Testis (tissue), 2 donors: ENCODE measurements at regions not wholly inside any gene's neighbourhood (a gene's known extent, or its start where the extent isn't known, plus 50 kb on each side); places are given as distances from the start of the nearest gene placed in this dataset.
"Not testable (repeated sequence)": the region's sequence is repeated elsewhere in the genome, so short reads cannot be mapped to it uniquely, and the experiment has no call there.

Experiments
- DNase-seq: peaks from one replicate; pipeline ENCODE4 v3.0.0-alpha.2; 2019
- H3K27ac ChIP-seq, 2 donors: fragments of 200-600 bp; sonication (generic); one replicate each; pipeline ENCODE4 v1.5.1; 2019
- H3K27me3 ChIP-seq: fragments of 200-600 bp; sonication (generic); one replicate; pipeline ENCODE4 v1.5.1; 2019
- H3K36me3 ChIP-seq: fragments of 200-600 bp; sonication (generic); one replicate; pipeline ENCODE4 v1.5.1; 2017; ENCODE audit warnings: low read depth; ENCODE audit errors: missing control alignments
- H3K4me1 ChIP-seq: fragments of 200-600 bp; sonication (generic); one replicate; pipeline ENCODE4 v1.5.1; 2019
- H3K4me3 ChIP-seq, 2 donors: fragments of 200-600 bp; sonication (generic); one replicate each; pipeline ENCODE4 v1.5.1; 2017 to 2019
- H3K9me3 ChIP-seq: fragments of 200-600 bp; sonication (generic); one replicate; pipeline ENCODE4 v1.5.1; 2017
- POLR2A ChIP-seq: fragments of 450-650 bp; IDR thresholded peaks from one replicate; pipeline ENCODE4 v1.6.1; 2017; ENCODE audit warnings: antibody characterized with exemption, mild to moderate bottlenecking, moderate library complexity
- WGBS, 2 donors: methylation state at CpG; one replicate each; pipeline ENCODE4 v1.1.5; 2018; 5-methylcytosine and 5-hydroxymethylcytosine counted together
- intact Hi-C: fragments of 100-400 bp; cut with DNase I; formaldehyde crosslinking; loops from one replicate; pipeline ENCODE4 v1.15.1; 2023; ENCODE audit warnings: low total_unique reads
- TF ChIP-seq, protein P1 (sequence below), 3 experiments: fragments of 450-650 bp in 2 of 3; fragments of 200-600 bp in 1 of 3; sonication (generic) in 1 of 3; IDR thresholded peaks; one replicate each; pipeline ENCODE4 v1.5.1; 2016 to 2019; ENCODE audit warnings: antibody characterized with exemption in 3 of 3, mild to moderate bottlenecking in 2 of 3, moderate library complexity in 1 of 3

DNA sequence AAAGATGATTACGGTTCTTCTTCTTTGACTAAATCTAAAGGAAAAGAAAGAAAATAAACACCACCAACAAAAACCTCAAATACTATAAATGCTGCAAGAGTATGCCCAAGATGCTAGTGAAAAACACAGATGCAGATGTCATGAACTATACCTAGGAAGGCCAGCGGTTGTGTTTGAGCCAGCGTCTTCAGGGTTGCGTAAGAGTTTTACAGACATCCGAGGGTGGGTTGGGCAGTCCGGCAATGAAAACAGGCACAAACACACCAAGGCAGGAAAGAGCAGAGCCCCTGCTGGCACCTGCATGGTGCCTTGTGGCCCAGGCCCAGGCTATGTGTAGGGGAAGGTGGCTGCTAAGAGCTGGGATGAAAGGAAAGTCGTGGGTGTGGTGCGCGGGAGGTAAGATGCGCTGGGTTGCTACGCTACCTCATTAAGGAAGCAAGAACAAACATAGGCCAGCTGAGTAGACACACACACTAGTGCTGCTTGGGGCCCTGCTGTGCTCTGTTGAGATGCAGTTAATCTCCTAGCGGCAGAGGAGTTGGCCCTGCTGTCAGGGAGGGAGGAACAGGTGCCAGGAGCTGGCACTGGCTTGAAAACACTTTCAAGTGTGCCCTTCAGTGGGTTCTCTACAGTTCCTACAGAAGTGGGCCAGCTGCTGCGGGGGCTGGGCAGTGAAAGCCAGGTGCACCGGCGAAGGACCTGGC is 170.2 kb upstream of the PLN start:
- no peak overlapping the region for H3K27ac ChIP-seq
- no peaks in the 10 kb centered on the region for H3K36me3 ChIP-seq
- no peaks in the 10 kb centered on the region for H3K27me3 ChIP-seq
- 76 to 80% methylated on average over 15 of the region's 15 CpGs for WGBS, 2 donors
- intact Hi-C loops = no loop called here
- DNase-seq = no peak
- H3K9me3 ChIP-seq = no peaks in the 10 kb centered on the region
- H3K4me1 ChIP-seq = peaks cover 2% of the 10 kb centered on the region
- TF ChIP-seq POLR2A = no peak
- TF ChIP-seq, protein P1, sequence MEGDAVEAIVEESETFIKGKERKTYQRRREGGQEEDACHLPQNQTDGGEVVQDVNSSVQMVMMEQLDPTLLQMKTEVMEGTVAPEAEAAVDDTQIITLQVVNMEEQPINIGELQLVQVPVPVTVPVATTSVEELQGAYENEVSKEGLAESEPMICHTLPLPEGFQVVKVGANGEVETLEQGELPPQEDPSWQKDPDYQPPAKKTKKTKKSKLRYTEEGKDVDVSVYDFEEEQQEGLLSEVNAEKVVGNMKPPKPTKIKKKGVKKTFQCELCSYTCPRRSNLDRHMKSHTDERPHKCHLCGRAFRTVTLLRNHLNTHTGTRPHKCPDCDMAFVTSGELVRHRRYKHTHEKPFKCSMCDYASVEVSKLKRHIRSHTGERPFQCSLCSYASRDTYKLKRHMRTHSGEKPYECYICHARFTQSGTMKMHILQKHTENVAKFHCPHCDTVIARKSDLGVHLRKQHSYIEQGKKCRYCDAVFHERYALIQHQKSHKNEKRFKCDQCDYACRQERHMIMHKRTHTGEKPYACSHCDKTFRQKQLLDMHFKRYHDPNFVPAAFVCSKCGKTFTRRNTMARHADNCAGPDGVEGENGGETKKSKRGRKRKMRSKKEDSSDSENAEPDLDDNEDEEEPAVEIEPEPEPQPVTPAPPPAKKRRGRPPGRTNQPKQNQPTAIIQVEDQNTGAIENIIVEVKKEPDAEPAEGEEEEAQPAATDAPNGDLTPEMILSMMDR (IDR thresholded peaks at IDR 0.05) = no peak
- H3K4me3 ChIP-seq = no peak overlapping the region

DNA sequence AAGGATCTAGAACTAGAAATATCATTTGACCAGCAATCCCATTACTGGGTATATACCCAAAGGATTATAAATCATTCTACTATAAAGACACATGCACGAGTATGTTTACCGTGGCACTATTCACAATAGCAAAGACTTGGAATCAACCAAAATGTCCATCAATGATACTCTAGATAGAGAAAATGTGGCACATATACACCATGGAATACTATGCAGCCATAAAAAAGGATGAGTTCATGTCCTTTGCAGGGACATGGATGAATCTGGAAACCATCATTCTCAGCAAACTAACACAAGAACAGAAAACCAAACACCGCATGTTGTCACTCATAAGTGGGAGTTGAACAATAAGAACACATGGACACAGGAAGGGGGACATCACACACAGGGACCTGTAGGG is 167.5 kb upstream of the PLN start:
- H3K4me3 ChIP-seq = not testable (repeated sequence)

DNA sequence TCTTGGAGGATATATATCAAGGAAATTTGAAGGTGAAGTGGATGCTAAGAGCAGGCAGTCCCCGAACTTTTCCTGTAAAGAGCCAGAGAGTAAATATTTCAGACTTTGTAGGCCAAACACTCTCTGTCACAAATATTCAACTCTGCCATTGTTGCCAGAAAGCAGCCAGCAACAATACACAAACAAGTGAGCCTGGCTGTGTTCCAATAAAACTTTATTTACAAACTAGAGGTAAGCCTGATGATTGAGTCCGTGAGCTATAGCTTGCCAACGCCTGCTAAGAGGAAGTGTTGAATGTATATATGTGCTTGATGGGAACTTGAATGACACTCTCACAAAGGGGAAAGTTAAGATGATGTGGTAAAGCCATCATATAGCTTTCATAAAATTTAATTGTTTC is 166.0 kb upstream of the PLN start:
- intact Hi-C loops = no loop called here
- H3K4me1 ChIP-seq = no peaks in the 10 kb centered on the region
- DNase-seq = no peak
- no peak overlapping the region for H3K27ac ChIP-seq
- no peaks in the 10 kb centered on the region for H3K9me3 ChIP-seq
- no peak overlapping the region for H3K4me3 ChIP-seq
- no peak for TF ChIP-seq POLR2A
- WGBS, 2 donors = 81 to 84% methylated on average over 3 of the region's 3 CpGs
- no peaks in the 10 kb centered on the region for H3K27me3 ChIP-seq
- no peaks in the 10 kb centered on the region for H3K36me3 ChIP-seq

More for the DNA sequence above, 167.5 kb upstream of the PLN start:
- 95 to 97% methylated on average over 3 of the region's 3 CpGs for WGBS, 2 donors
- H3K4me1 ChIP-seq, H3K27me3 ChIP-seq, H3K27ac ChIP-seq, H3K36me3 ChIP-seq, intact Hi-C loops, DNase-seq, H3K9me3 ChIP-seq: not testable (repeated sequence)

DNA sequence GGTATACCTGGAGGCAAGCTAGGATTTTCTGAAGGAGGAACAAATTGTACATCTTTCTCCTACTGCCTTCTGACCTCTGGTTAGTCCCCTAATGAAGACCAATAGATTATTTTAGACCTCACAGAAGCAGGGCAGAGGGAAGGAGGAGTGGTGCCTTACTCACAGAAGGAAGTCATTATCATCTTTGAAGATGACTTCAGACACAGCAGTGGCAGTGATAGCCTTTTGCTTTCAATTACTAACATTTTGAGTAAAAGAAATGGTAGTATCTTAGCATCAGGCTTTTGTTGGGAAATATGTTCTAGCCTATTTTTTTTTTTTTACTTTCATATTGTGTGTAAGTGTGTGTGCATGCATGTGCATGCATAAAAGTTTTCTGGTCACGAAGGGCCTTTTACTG is 164.2 kb upstream of the PLN start:
- Histone ChIP-seq H3K27ac (no peak overlapping the region), H3K4me1 (no peaks in the 10 kb centered on the region), H3K4me3 (no peak overlapping the region), H3K36me3 (no peaks in the 10 kb centered on the region), H3K9me3 (no peaks in the 10 kb centered on the region), H3K27me3 (no peaks in the 10 kb centered on the region)
- WGBS, 2 donors = 91 to 100% methylated on average over 1 of the region's 1 CpG
- TF ChIP-seq, protein P1 (IDR thresholded peaks at IDR 0.05) = no peak
- TF ChIP-seq POLR2A = no peak
- no peak for DNase-seq
- intact Hi-C loops = no loop called here

DNA sequence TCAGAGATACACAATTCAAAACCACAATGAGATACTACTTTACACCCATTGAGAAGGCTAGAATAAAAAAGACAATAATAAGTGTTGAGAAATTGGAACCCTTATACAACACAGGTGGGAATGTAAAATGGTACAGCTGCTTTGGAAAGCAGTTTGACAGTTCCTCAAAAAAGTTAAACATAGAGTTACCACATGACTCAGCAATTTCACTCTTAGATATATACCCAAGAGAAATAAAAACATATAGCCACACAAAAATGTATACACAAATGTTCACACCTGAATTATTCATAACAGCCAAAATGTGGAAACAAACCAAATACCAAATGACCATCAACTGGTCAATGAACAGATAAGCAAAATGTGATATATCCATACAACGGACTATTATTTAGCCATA is 161.1 kb upstream of the PLN start:
- DNase-seq = no peak
- no peak overlapping the region for H3K27ac ChIP-seq
- no peaks in the 10 kb centered on the region for H3K4me1 ChIP-seq
- intact Hi-C loops = no loop called here
- TF ChIP-seq POLR2A = no peak
- TF ChIP-seq, protein P1 (IDR thresholded peaks at IDR 0.05) = no peak
- H3K9me3 ChIP-seq = no peaks in the 10 kb centered on the region
- H3K4me3 ChIP-seq = no peak overlapping the region
- 97% methylated on average over 1 of the region's 1 CpG for WGBS, 2 donors
- H3K27me3 ChIP-seq = no peaks in the 10 kb centered on the region
- no peaks in the 10 kb centered on the region for H3K36me3 ChIP-seq
